ENCODE measurements at regions not wholly inside any gene's neighbourhood (a gene's known extent, or its start where the extent isn't known, plus 50 kb on each side); places are given as distances from the start of the nearest gene placed in this dataset.

DNA sequence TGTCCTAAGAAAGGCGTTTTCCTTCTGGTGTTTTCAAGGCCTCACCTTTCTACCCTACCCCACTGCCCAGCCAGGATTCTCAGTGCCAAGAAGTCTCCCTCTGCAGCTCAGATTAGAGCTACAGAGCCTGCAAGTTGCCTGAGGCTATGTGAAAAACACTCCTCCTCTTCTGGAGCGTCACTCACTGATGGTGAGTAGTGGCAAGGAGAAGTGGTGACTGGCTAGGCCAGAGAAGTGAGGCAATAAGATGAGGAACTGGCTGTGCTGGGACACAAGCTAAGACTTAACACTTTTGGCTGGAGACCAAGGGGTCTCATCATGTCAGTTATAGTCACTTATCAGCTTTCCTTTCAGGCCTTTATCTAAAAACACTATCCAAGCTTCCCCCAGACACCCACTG, 86.7 kb upstream of the PRKAR2B start:
- intact Hi-C loops (cut with DNase I; ENCODE audit: low total_unique reads) = no loop called here

DNA sequence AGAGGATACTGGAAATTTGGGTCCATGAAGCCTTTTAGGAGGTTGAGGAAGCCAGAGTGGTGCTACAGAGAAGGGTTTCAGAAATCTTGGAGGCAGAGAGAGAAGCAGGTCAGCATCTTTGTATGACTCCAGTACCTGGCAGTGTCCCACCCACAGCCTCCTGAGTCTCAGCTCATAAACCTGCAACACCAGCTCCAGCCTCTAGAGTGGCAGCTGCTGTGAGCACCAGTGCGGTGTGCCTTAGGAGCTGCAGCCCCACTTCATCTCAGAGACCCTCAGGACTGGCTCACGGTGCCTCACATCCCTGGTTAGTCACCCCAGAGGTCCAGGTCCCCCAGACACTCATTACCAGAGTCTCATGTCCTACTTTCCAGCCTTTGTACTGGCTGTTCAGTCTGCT, 84.8 kb upstream of the PRKAR2B start:
- no peak overlapping the region for H3K4me3 ChIP-seq (ENCODE audit: low read depth, poor library complexity, severe bottlenecking)
- TF ChIP-seq, protein P1, sequence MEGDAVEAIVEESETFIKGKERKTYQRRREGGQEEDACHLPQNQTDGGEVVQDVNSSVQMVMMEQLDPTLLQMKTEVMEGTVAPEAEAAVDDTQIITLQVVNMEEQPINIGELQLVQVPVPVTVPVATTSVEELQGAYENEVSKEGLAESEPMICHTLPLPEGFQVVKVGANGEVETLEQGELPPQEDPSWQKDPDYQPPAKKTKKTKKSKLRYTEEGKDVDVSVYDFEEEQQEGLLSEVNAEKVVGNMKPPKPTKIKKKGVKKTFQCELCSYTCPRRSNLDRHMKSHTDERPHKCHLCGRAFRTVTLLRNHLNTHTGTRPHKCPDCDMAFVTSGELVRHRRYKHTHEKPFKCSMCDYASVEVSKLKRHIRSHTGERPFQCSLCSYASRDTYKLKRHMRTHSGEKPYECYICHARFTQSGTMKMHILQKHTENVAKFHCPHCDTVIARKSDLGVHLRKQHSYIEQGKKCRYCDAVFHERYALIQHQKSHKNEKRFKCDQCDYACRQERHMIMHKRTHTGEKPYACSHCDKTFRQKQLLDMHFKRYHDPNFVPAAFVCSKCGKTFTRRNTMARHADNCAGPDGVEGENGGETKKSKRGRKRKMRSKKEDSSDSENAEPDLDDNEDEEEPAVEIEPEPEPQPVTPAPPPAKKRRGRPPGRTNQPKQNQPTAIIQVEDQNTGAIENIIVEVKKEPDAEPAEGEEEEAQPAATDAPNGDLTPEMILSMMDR (IDR thresholded peaks at IDR 0.05) = no peak
- TF ChIP-seq POLR2A (IDR thresholded peaks at IDR 0.05) = no peak
- intact Hi-C loops (cut with DNase I; ENCODE audit: low total_unique reads) = no loop called here
- DNase-seq (ENCODE audit: low spot score in 2 of 2) = no peak
- 48 to 56% methylated on average over 2 of the region's 2 CpGs for WGBS, 2 donors

More for the DNA sequence above, 86.7 kb upstream of the PRKAR2B start:
- 70 to 77% methylated on average over 2 of the region's 2 CpGs for WGBS, 2 donors
- TF ChIP-seq, protein P1 (IDR thresholded peaks at IDR 0.05) = no peak
- TF ChIP-seq POLR2A (IDR thresholded peaks at IDR 0.05) = no peak
- no peak overlapping the region for H3K4me3 ChIP-seq (ENCODE audit: low read depth, poor library complexity, severe bottlenecking)
- DNase-seq (ENCODE audit: low spot score in 2 of 2) = peak in 1 of 2 donors; percentile 25

DNA sequence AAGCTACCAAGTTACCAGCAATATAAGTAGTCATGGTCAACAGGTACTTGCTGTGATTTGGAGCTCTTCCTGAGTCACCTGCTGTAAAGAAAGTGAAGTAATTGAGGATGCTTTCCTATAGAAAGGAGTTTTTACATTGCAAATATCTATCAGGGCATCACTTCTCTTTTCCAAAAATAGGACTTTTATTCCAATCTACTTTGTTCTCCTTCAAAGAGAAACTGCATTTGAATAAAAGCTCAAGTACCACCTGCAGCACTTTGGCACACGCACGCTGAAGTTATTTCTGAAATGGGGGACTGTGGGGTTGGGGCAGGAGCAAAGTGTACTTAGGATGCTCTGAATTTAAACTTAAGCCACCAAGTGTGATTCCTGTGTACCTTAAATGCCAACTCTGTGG, 81.8 kb upstream of the PRKAR2B start:
- no peak for TF ChIP-seq POLR2A (IDR thresholded peaks at IDR 0.05)
- TF ChIP-seq, protein P1 (IDR thresholded peaks at IDR 0.05) = no peak
- DNase-seq (ENCODE audit: low spot score in 2 of 2) = no peak
- 74 to 78% methylated on average over 2 of the region's 2 CpGs for WGBS, 2 donors
- intact Hi-C loops (cut with DNase I; ENCODE audit: low total_unique reads) = no loop called here
- H3K4me3 ChIP-seq (ENCODE audit: low read depth, poor library complexity, severe bottlenecking) = no peak overlapping the region

DNA sequence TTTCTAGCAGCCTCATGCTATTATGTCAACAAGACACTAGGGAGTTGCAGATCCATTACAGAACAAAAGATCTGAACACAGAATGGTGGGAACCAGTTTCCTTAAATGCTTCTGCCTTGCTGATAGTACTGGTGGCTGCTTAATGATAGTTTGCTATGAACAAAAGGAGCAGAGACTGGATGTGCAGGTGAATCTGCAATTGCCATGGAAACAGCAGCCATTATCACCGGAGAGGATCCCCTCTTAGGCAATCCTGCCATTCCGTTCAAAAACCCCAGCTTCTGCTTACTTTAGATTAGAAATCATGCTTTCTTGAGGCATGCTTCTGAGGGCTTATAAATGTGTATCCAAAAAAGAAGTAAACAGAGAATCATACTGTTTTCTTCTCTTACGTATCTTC, 80.0 kb upstream of the PRKAR2B start:
- no peak for DNase-seq (ENCODE audit: low spot score in 2 of 2)
- WGBS, 2 donors = 40 to 45% methylated on average over 3 of the region's 3 CpGs
- no peak overlapping the region for H3K4me3 ChIP-seq (ENCODE audit: low read depth, poor library complexity, severe bottlenecking)
- intact Hi-C loops (cut with DNase I; ENCODE audit: low total_unique reads) = no loop called here
- TF ChIP-seq, protein P1 (IDR thresholded peaks at IDR 0.05) = no peak
- TF ChIP-seq POLR2A (IDR thresholded peaks at IDR 0.05) = no peak

DNA sequence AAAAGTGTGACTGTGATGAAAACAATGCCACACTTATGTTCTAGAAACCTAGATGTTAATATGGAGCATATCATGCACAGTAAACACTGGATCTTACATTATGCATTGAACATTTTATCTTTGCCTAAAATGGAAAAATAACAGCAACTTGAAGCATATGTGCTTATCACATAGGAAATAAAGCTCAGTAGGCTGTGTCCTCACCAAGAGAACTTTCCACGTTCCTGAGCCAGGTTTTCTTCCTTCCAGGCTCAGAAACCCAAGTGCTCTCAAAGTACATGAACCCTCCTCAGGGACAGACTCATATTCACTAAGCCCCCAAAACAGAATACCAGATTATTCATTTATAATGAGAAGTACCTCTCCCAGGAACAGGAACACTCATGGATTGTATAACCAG, 79.4 kb upstream of the PRKAR2B start:
- TF ChIP-seq, protein P1 (IDR thresholded peaks at IDR 0.05) = no peak
- no peak for TF ChIP-seq POLR2A (IDR thresholded peaks at IDR 0.05)
- WGBS, 2 donors = 56 to 68% methylated on average over 1 of the region's 1 CpG
- intact Hi-C loops (cut with DNase I; ENCODE audit: low total_unique reads) = no loop called here
- H3K4me3 ChIP-seq (ENCODE audit: low read depth, poor library complexity, severe bottlenecking) = no peak overlapping the region
- no peak for DNase-seq (ENCODE audit: low spot score in 2 of 2)

DNA sequence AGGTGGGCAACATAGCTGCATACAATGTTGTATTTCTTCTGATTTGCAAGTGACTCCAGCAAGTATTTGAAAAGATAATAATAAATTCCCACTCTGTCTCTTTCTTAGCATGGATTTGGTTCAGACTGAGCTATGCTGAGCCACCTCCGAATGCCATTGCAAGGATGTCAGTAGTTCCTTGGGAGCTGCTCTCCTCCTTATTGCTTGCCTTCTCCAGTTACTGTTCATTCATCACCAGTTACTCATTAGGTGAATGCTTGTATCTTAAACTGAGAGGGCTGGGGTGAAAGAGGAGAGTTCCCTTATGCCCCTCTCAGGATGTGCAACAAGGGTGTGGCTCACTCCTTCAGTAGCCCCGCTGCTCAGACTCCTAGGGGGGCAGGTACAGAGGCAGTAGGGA, 78.4 kb upstream of the PRKAR2B start:
- TF ChIP-seq, protein P1 (IDR thresholded peaks at IDR 0.05) = no peak
- TF ChIP-seq POLR2A (IDR thresholded peaks at IDR 0.05) = no peak
- WGBS, 2 donors = 80 to 95% methylated on average over 2 of the region's 2 CpGs
- H3K4me3 ChIP-seq (ENCODE audit: low read depth, poor library complexity, severe bottlenecking) = no peak overlapping the region
- no peak for DNase-seq (ENCODE audit: low spot score in 2 of 2)
- intact Hi-C loops (cut with DNase I; ENCODE audit: low total_unique reads) = no loop called here
